DMS114 treated with DMSO at 0.1 percent for 48 hours (cell line): ENCODE measurements at regions not wholly inside any gene's neighbourhood (a gene's known extent, or its start where the extent isn't known, plus 50 kb on each side); places are given as distances from the start of the nearest gene placed in this dataset.

Experiments used
- DNase-seq: peaks from one replicate; lab custom pipeline; 2025; ENCODE audit not compliant: unreplicated experiment; lab: John Stamatoyannopoulos, UW

- DNase-seq = no peak
These were observed 328.3 kb upstream of the MPDZ start for GRCh38 chr9:13607481-13608441.

- DNase-seq = no peak
These were observed 327.1 kb upstream of the MPDZ start for GRCh38 chr9:13606586-13606985.

- no peak for DNase-seq
These were observed 324.4 kb upstream of the MPDZ start for GRCh38 chr9:13603921-13604320.

- DNase-seq = no peak
These were observed 319.2 kb upstream of the MPDZ start for GRCh38 chr9:13598738-13599137.

GRCh38 chr9:13597427-13597826 lies 317.9 kb upstream of the MPDZ start:
- DNase-seq = no peak

- no peak for DNase-seq
These were observed 317.5 kb upstream of the MPDZ start for GRCh38 chr9:13597004-13597403.

GRCh38 chr9:13596383-13596970 lies 317.0 kb upstream of the MPDZ start:
- no peak for DNase-seq

- DNase-seq = no peak
These were observed 311.5 kb upstream of the MPDZ start for GRCh38 chr9:13590996-13591395.

GRCh38 chr9:13589034-13589737 lies 309.7 kb upstream of the MPDZ start:
- no peak for DNase-seq

GRCh38 chr9:13588151-13589033 lies 308.9 kb upstream of the MPDZ start:
- no peak for DNase-seq

GRCh38 chr9:13587571-13587970 lies 308.1 kb upstream of the MPDZ start:
- no peak for DNase-seq

GRCh38 chr9:13586587-13587374 lies 307.3 kb upstream of the MPDZ start:
- no peak for DNase-seq

GRCh38 chr9:13580760-13581159 lies 301.3 kb upstream of the MPDZ start:
- DNase-seq = no peak

- DNase-seq = no peak
These were observed 300.6 kb upstream of the MPDZ start for GRCh38 chr9:13580131-13580530.

- no peak for DNase-seq
These were observed 296.6 kb upstream of the MPDZ start for GRCh38 chr9:13576101-13576500.

- no peak for DNase-seq
These were observed 296.1 kb upstream of the MPDZ start for GRCh38 chr9:13575558-13575957.

- DNase-seq = no peak
These were observed 290.8 kb upstream of the MPDZ start for GRCh38 chr9:13570068-13570974.

GRCh38 chr9:13569602-13570067 lies 290.1 kb upstream of the MPDZ start:
- no peak for DNase-seq
